KG1 (cell line): ENCODE measurements at regions not wholly inside any gene's neighbourhood (a gene's known extent, or its start where the extent isn't known, plus 50 kb on each side); places are given as distances from the start of the nearest gene placed in this dataset.

ENCODE experiments used
- DNase-seq: peaks from one replicate; lab custom pipeline; 2025; lab: John Stamatoyannopoulos, UW

GRCh38 chr15:26477044-26477443, 295.8 kb downstream of the GABRB3 start:
- no peak for DNase-seq

GRCh38 chr15:26475554-26475953, 297.3 kb downstream of the GABRB3 start:
- no peak for DNase-seq

GRCh38 chr15:26472661-26473060, 300.2 kb downstream of the GABRB3 start:
- DNase-seq, result no peak

GRCh38 chr15:26461847-26462608, 310.8 kb downstream of the GABRB3 start:
- no peak for DNase-seq

- DNase-seq, result no peak
Observed at GRCh38 chr15:26460165-26460564, 312.7 kb downstream of the GABRB3 start.

GRCh38 chr15:26455828-26456227, 317.0 kb downstream of the GABRB3 start:
- DNase-seq, result no peak

GRCh38 chr15:26453914-26454313, 319.0 kb downstream of the GABRB3 start:
- no peak for DNase-seq

GRCh38 chr15:26451995-26452394, 320.9 kb downstream of the GABRB3 start:
- no peak for DNase-seq

- DNase-seq, result no peak
Observed at GRCh38 chr15:26449291-26449690, 323.6 kb downstream of the GABRB3 start.

- DNase-seq, result no peak
Observed at GRCh38 chr15:26443321-26443720, 329.5 kb downstream of the GABRB3 start.

GRCh38 chr15:26442680-26443079, 330.2 kb downstream of the GABRB3 start:
- DNase-seq, result no peak

GRCh38 chr15:26439681-26440080, 333.2 kb downstream of the GABRB3 start:
- DNase-seq, result no peak

GRCh38 chr15:26438718-26439117, 334.1 kb downstream of the GABRB3 start:
- DNase-seq, result no peak

GRCh38 chr15:26438316-26438715, 334.6 kb downstream of the GABRB3 start:
- DNase-seq, result no peak

- DNase-seq, result no peak
Observed at GRCh38 chr15:26433818-26434217, 339.0 kb downstream of the GABRB3 start.

- no peak for DNase-seq
Observed at GRCh38 chr15:26433060-26433459, 339.8 kb downstream of the GABRB3 start.

GRCh38 chr15:26421065-26421464, 351.8 kb downstream of the GABRB3 start:
- no peak for DNase-seq

- DNase-seq, result no peak
Observed at GRCh38 chr15:26395624-26396023, 377.2 kb downstream of the GABRB3 start.

- no peak for DNase-seq
Observed at GRCh38 chr15:26394801-26395200, 378.1 kb downstream of the GABRB3 start.

GRCh38 chr15:26392956-26393355, 379.9 kb downstream of the GABRB3 start:
- no peak for DNase-seq

- DNase-seq, result no peak
Observed at GRCh38 chr15:26391567-26392194, 381.2 kb downstream of the GABRB3 start.

- DNase-seq, result no peak
Observed at GRCh38 chr15:26382444-26383072, 390.3 kb downstream of the GABRB3 start.

- DNase-seq, result no peak
Observed at GRCh38 chr15:26378304-26378703, 394.6 kb downstream of the GABRB3 start.
